ENCODE measurements at regions not wholly inside any gene's neighbourhood (a gene's known extent, or its start where the extent isn't known, plus 50 kb on each side); places are given as distances from the start of the nearest gene placed in this dataset.

- no peak for DNase-seq
Observed at GRCh38 chr9:16203729-16204573, 651.1 kb downstream of the CCDC171 start.

- DNase-seq = no peak
Observed at GRCh38 chr9:16205455-16205854, 652.6 kb downstream of the CCDC171 start.

GRCh38 chr9:16206518-16206917 lies 653.7 kb downstream of the CCDC171 start:
- DNase-seq = no peak

GRCh38 chr9:16207161-16207560 lies 654.3 kb downstream of the CCDC171 start:
- peak; percentile 8 for DNase-seq

- no peak for DNase-seq
Observed at GRCh38 chr9:16210440-16210839, 657.6 kb downstream of the CCDC171 start.

GRCh38 chr9:16211946-16212345 lies 658.5 kb downstream of the BNC2 start:
- no peak for DNase-seq

- DNase-seq = peak; percentile 11
Observed at GRCh38 chr9:16213781-16214515, 656.5 kb downstream of the BNC2 start.

GRCh38 chr9:16214677-16215352 lies 655.7 kb downstream of the BNC2 start:
- no peak for DNase-seq

GRCh38 chr9:16215353-16215680 lies 655.2 kb downstream of the BNC2 start:
- no peak for DNase-seq

- no peak for DNase-seq
Observed at GRCh38 chr9:16217943-16218701, 652.3 kb downstream of the BNC2 start.

- DNase-seq = no peak
Observed at GRCh38 chr9:16221366-16221765, 649.1 kb downstream of the BNC2 start.

GRCh38 chr9:16221822-16222547 lies 648.5 kb downstream of the BNC2 start:
- DNase-seq = no peak

- DNase-seq = no peak
Observed at GRCh38 chr9:16223074-16223871, 647.2 kb downstream of the BNC2 start.

- no peak for DNase-seq
Observed at GRCh38 chr9:16230731-16231130, 639.7 kb downstream of the BNC2 start.

- DNase-seq = no peak
Observed at GRCh38 chr9:16236311-16236710, 634.2 kb downstream of the BNC2 start.

- no peak for DNase-seq
Observed at GRCh38 chr9:16236882-16237281, 633.6 kb downstream of the BNC2 start.

- no peak for DNase-seq
Observed at GRCh38 chr9:16238623-16239138, 631.8 kb downstream of the BNC2 start.

GRCh38 chr9:16241231-16241630 lies 629.2 kb downstream of the BNC2 start:
- DNase-seq = no peak

- DNase-seq = no peak
Observed at GRCh38 chr9:16243798-16244197, 626.7 kb downstream of the BNC2 start.

- no peak for DNase-seq
Observed at GRCh38 chr9:16245756-16246440, 624.6 kb downstream of the BNC2 start.

GRCh38 chr9:16246785-16247184 lies 623.7 kb downstream of the BNC2 start:
- no peak for DNase-seq
